Aorta (tissue), 5 donors: ENCODE measurements at regions not wholly inside any gene's neighbourhood (a gene's known extent, or its start where the extent isn't known, plus 50 kb on each side); places are given as distances from the start of the nearest gene placed in this dataset.

Experiments used
- ATAC-seq: fragments of 200-7000 bp; cut with Tn5 transposase; one replicate; pipeline ENCODE4 v1.9.1; 2022; ENCODE audit warnings: moderate library complexity; ENCODE audit not compliant: low FRiP score
- DNase-seq, 2 donors: peaks; one replicate each; pipeline ENCODE4 v3.0.0-alpha.2; 2020
- H3K27ac ChIP-seq, 2 donors: one replicate each; pipeline ENCODE4 v1.5.1; 2013; ENCODE audit warnings: low read length in 2 of 2, mild to moderate bottlenecking in 2 of 2, moderate library complexity in 2 of 2, control low read depth in 1 of 2, inconsistent platforms in 1 of 2, low read depth in 1 of 2
- H3K27me3 ChIP-seq, 2 donors: one replicate each; pipeline ENCODE4 v1.6.1; 2013; ENCODE audit warnings: control low read depth in 1 of 2, low read length in 1 of 2, mild to moderate bottlenecking in 1 of 2, moderate library complexity in 1 of 2; ENCODE audit not compliant: insufficient read depth in 2 of 2, control insufficient read depth in 1 of 2
- H3K36me3 ChIP-seq, 2 donors: one replicate each; pipeline ENCODE4 v1.6.1; 2013; ENCODE audit warnings: control low read depth in 1 of 2, low read length in 1 of 2, mild to moderate bottlenecking in 1 of 2; ENCODE audit not compliant: insufficient read depth in 2 of 2, control insufficient read depth in 1 of 2
- H3K4me1 ChIP-seq, 2 donors: one replicate each; pipeline ENCODE4 v1.6.1; 2013; ENCODE audit warnings: low read length in 2 of 2, control low read depth in 1 of 2, mild to moderate bottlenecking in 1 of 2, moderate library complexity in 1 of 2; ENCODE audit not compliant: insufficient read depth in 2 of 2, control insufficient read depth in 1 of 2
- H3K4me3 ChIP-seq, 2 donors: one replicate each; pipeline ENCODE4 v1.5.1; 2013; ENCODE audit warnings: low read length in 2 of 2, control low read depth in 1 of 2, mild to moderate bottlenecking in 1 of 2
- H3K9me3 ChIP-seq: one replicate; pipeline ENCODE4 v1.6.1; 2013; ENCODE audit warnings: mild to moderate bottlenecking, low read length; ENCODE audit not compliant: control insufficient read depth
- WGBS, 2 donors: extraction: QIAGEN DNeasy Blood & Tissue Kit; methylation state at CpG; one replicate each; pipeline ENCODE4 v1.1.7; 2013; 5-methylcytosine and 5-hydroxymethylcytosine counted together
- intact Hi-C, 2 donors: fragments of 100-400 bp; cut with DNase I; formaldehyde crosslinking; loops; one replicate each; pipeline versions ENCODE4 v1.14.2 to v1.15.0; 2022
- donor health status: healthy with polysubstance abuse.
- donor health status: Bipolar disorder and iron deficiency.
- donor health status: DM: no; HTN: no; CAD: no.
- donor health status: DM: no; HTN: no; CAD: no.
- donor health status: DM: yes; HTN: yes; CAD: no.

- intact Hi-C loops, result loop anchor here (10.0 kb wide), 2 partner anchors 483 to 493 kb away; no protein-coding TSS in a partner anchor
- Histone ChIP-seq H3K4me3 (no peak overlapping the region), H3K27ac (no peak overlapping the region), H3K36me3 (no peaks in the 10 kb centered on the region), H3K4me1 (no peaks in the 10 kb centered on the region), H3K27me3 (no peaks in the 10 kb centered on the region), H3K9me3 (no peaks in the 10 kb centered on the region)
- ATAC-seq (no peak), DNase-seq (no peak)
- 14 to 25% methylated on average over 2 of the region's 2 CpGs for WGBS, 2 donors
Observed at GRCh38 chr12:24111616-24112015, 162.1 kb upstream of the SOX5 start.

- WGBS, 2 donors, result 95 to 96% methylated on average over 1 of the region's 1 CpG
- no peaks in the 10 kb centered on the region for H3K4me1 ChIP-seq
- no peak overlapping the region for H3K27ac ChIP-seq
- H3K9me3 ChIP-seq, result no peaks in the 10 kb centered on the region
- DNase-seq, result no peak
- intact Hi-C loops, result loop anchor here (10.0 kb wide), 2 partner anchors 484 to 494 kb away; no protein-coding TSS in a partner anchor
- H3K27me3 ChIP-seq, result no peaks in the 10 kb centered on the region
- no peak overlapping the region for H3K4me3 ChIP-seq
- no peaks in the 10 kb centered on the region for H3K36me3 ChIP-seq
- ATAC-seq, result no peak
Observed at GRCh38 chr12:24111086-24111485, 161.6 kb upstream of the SOX5 start.

GRCh38 chr12:24109381-24110039 is 160.0 kb upstream of the SOX5 start:
- ATAC-seq (no peak), DNase-seq (no peak)
- intact Hi-C loops, result loop anchor here (10.0 kb wide), 2 partner anchors 485 to 495 kb away; no protein-coding TSS in a partner anchor
- Histone ChIP-seq H3K9me3 (peaks cover under 1% of the 10 kb centered on the region), H3K4me1 (no peaks in the 10 kb centered on the region), H3K36me3 (no peaks in the 10 kb centered on the region), H3K27ac (no peak overlapping the region), H3K27me3 (no peaks in the 10 kb centered on the region), H3K4me3 (no peak overlapping the region)
- WGBS, 2 donors, result 58 to 59% methylated on average over 3 of the region's 3 CpGs

- ATAC-seq, result no peak
- Histone ChIP-seq H3K4me3 (no peak overlapping the region), H3K4me1 (no peaks in the 10 kb centered on the region), H3K27me3 (no peaks in the 10 kb centered on the region), H3K36me3 (no peaks in the 10 kb centered on the region), H3K27ac (no peak overlapping the region), H3K9me3 (peaks cover 1% of the 10 kb centered on the region)
- intact Hi-C loops, result no loop called here
- WGBS, 2 donors, result 74 to 98% methylated on average over 3 of the region's 3 CpGs
- DNase-seq, result no peak
Observed at GRCh38 chr12:24102676-24103075, 153.2 kb upstream of the SOX5 start.

- H3K4me3 ChIP-seq, result no peak overlapping the region
- H3K27ac ChIP-seq, result no peak overlapping the region
- H3K9me3 ChIP-seq, result peaks cover 1% of the 10 kb centered on the region
- ATAC-seq, result no peak
- DNase-seq, result no peak
- H3K27me3 ChIP-seq, result no peaks in the 10 kb centered on the region
- H3K36me3 ChIP-seq, result no peaks in the 10 kb centered on the region
- H3K4me1 ChIP-seq, result no peaks in the 10 kb centered on the region
- WGBS, 2 donors, result 73 to 88% methylated on average over 1 of the region's 1 CpG
- intact Hi-C loops, result no loop called here
Observed at GRCh38 chr12:24099576-24099975, 150.1 kb upstream of the SOX5 start.

GRCh38 chr12:24095245-24095644 is 145.8 kb upstream of the SOX5 start:
- DNase-seq (no peak), ATAC-seq (no peak)
- H3K27me3 ChIP-seq, result no peaks in the 10 kb centered on the region
- no peak overlapping the region for H3K4me3 ChIP-seq
- no peaks in the 10 kb centered on the region for H3K36me3 ChIP-seq
- no peaks in the 10 kb centered on the region for H3K9me3 ChIP-seq
- no peaks in the 10 kb centered on the region for H3K4me1 ChIP-seq
- no peak overlapping the region for H3K27ac ChIP-seq
- 95 to 96% methylated on average over 1 of the region's 1 CpG for WGBS, 2 donors
- intact Hi-C loops, result no loop called here

GRCh38 chr12:24089510-24089890 is 140.0 kb upstream of the SOX5 start:
- intact Hi-C loops, result no loop called here
- H3K9me3 ChIP-seq, result no peaks in the 10 kb centered on the region
- WGBS, 2 donors, result 93% methylated on average over 2 of the region's 2 CpGs
- no peaks in the 10 kb centered on the region for H3K36me3 ChIP-seq
- H3K27ac ChIP-seq, result no peak overlapping the region
- no peaks in the 10 kb centered on the region for H3K4me1 ChIP-seq
- DNase-seq (no peak), ATAC-seq (no peak)
- H3K4me3 ChIP-seq, result no peak overlapping the region
- no peaks in the 10 kb centered on the region for H3K27me3 ChIP-seq

- 95 to 98% methylated on average over 5 of the region's 5 CpGs for WGBS, 2 donors
- DNase-seq, result no peak
- no peak for ATAC-seq
- no peak overlapping the region for H3K4me3 ChIP-seq
- H3K27ac ChIP-seq, result no peak overlapping the region
- no peaks in the 10 kb centered on the region for H3K9me3 ChIP-seq
- H3K4me1 ChIP-seq, result no peaks in the 10 kb centered on the region
- intact Hi-C loops, result no loop called here
- H3K36me3 ChIP-seq, result no peaks in the 10 kb centered on the region
- no peaks in the 10 kb centered on the region for H3K27me3 ChIP-seq
Observed at GRCh38 chr12:24088751-24089509, 139.5 kb upstream of the SOX5 start.

- DNase-seq, result no peak
- no peak overlapping the region for H3K27ac ChIP-seq
- no peaks in the 10 kb centered on the region for H3K9me3 ChIP-seq
- H3K27me3 ChIP-seq, result no peaks in the 10 kb centered on the region
- WGBS, 2 donors, result 93 to 95% methylated on average over 4 of the region's 4 CpGs
- H3K36me3 ChIP-seq, result no peaks in the 10 kb centered on the region
- no peak overlapping the region for H3K4me3 ChIP-seq
- intact Hi-C loops, result no loop called here
- no peak for ATAC-seq
- H3K4me1 ChIP-seq, result no peaks in the 10 kb centered on the region
Observed at GRCh38 chr12:24087294-24087693, 137.8 kb upstream of the SOX5 start.
